Lung (tissue), 11 donors: ENCODE measurements at regions not wholly inside any gene's neighbourhood (a gene's known extent, or its start where the extent isn't known, plus 50 kb on each side); places are given as distances from the start of the nearest gene placed in this dataset.

Source experiments
- ATAC-seq: fragments of 200-7000 bp; cut with Tn5 transposase; one replicate; pipeline ENCODE4 v1.9.1; 2020; ENCODE audit warnings: moderate number of reproducible peaks; ENCODE audit not compliant: insufficient read depth, low FRiP score
- DNase-seq, 3 donors: peaks; one replicate each; pipeline ENCODE4 v3.0.0-alpha.2; 2013 to 2017
- H3K27ac ChIP-seq, 2 donors: one replicate each; pipeline ENCODE4 v1.5.1; 2013; ENCODE audit warnings: mild to moderate bottlenecking in 2 of 2, moderate library complexity in 2 of 2, control low read depth in 1 of 2, inconsistent platforms in 1 of 2, low read depth in 1 of 2, low read length in 1 of 2
- H3K27me3 ChIP-seq, 3 donors: one replicate each; pipeline ENCODE4 v1.5.1; 2013; ENCODE audit warnings: low read length in 2 of 3; ENCODE audit not compliant: control insufficient read depth in 3 of 3, insufficient read depth in 3 of 3
- H3K36me3 ChIP-seq, 4 donors: one replicate each; pipeline ENCODE4 v1.5.1; 2013; ENCODE audit warnings: low read length in 4 of 4, mild to moderate bottlenecking in 1 of 4, moderate library complexity in 1 of 4; ENCODE audit not compliant: control insufficient read depth in 4 of 4, insufficient read depth in 4 of 4
- H3K4me1 ChIP-seq, 5 donors: one replicate each; pipeline ENCODE4 v1.5.1; 2013; ENCODE audit warnings: low read length in 5 of 5, mild to moderate bottlenecking in 2 of 5, moderate library complexity in 1 of 5; ENCODE audit not compliant: control insufficient read depth in 5 of 5, insufficient read depth in 5 of 5
- H3K4me3 ChIP-seq: one replicate; pipeline ENCODE4 v1.5.1; 2013; ENCODE audit warnings: mild to moderate bottlenecking, control low read depth, moderate library complexity
- H3K9ac ChIP-seq, 2 donors: one replicate each; pipeline ENCODE4 v1.5.1; 2013; ENCODE audit warnings: low read length in 2 of 2, control low read depth in 1 of 2; ENCODE audit not compliant: insufficient read depth in 1 of 2
- H3K9me3 ChIP-seq, 4 donors: one replicate each; pipeline ENCODE4 v1.5.1; 2013; ENCODE audit warnings: low read length in 3 of 4, mild to moderate bottlenecking in 1 of 4, moderate library complexity in 1 of 4; ENCODE audit not compliant: control insufficient read depth in 4 of 4, insufficient read depth in 3 of 4
- WGBS, 2 donors: extraction: QIAGEN DNeasy Blood & Tissue Kit; methylation state at CpG; one replicate each; pipeline ENCODE4 v1.1.7; 2013; 5-methylcytosine and 5-hydroxymethylcytosine counted together
- TF ChIP-seq, protein P1 (sequence below): IDR thresholded peaks from 2 replicates; pipeline ENCODE4 v1.5.1; 2012; ENCODE audit warnings: mild to moderate bottlenecking; ENCODE audit errors: control extremely low read depth, extremely low read depth
- donor health status: control.
- donor health status: control.
- donor health status: Bipolar disorder and iron deficiency.
- donor health status: healthy.
- donor health status: DM: yes; HTN: yes; CAD: no.

DNA sequence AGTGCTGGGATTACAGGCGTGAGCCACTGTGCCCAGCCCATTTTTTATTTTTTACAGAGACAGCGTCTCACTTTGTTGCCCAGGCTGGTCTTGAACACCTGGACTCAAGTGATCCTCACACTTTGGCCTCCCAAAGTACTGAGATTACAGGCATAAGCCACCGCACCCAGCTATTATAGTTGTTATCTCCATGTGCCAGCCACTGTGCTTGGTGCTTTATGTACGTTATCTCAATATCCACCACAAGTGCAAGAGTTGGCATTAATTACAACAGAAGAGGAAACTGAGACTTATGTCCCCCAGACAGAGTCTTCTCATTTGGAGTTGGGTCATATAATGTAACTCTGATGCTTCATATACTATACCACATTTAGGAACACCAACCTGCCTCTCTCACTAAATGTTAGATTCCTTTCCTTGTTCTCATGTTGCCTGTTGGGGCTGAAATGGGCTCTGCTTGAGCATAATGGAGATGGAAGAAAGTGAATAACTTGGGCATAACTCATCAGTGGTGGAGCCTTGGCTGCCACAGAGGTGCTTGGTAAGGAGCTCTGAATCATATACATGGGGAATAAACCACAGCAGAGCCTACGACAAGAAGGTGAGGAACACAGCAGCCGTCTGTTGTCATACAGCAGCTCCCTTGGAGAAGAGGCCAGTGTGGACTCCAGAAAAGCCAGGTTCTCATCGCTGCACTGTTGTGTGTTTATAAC, 84.3 kb downstream of the SPRY1 start:
- Histone ChIP-seq H3K9ac (no peak overlapping the region), H3K27ac (no peak overlapping the region), H3K4me3 (no peak overlapping the region), H3K36me3 (no peaks in the 10 kb centered on the region), H3K27me3 (no peaks in the 10 kb centered on the region), H3K4me1 (peaks cover 0 to 15% (median 10%) of the 10 kb centered on the region in 5 donors), H3K9me3 (no peaks in the 10 kb centered on the region)
- TF ChIP-seq, protein P1, sequence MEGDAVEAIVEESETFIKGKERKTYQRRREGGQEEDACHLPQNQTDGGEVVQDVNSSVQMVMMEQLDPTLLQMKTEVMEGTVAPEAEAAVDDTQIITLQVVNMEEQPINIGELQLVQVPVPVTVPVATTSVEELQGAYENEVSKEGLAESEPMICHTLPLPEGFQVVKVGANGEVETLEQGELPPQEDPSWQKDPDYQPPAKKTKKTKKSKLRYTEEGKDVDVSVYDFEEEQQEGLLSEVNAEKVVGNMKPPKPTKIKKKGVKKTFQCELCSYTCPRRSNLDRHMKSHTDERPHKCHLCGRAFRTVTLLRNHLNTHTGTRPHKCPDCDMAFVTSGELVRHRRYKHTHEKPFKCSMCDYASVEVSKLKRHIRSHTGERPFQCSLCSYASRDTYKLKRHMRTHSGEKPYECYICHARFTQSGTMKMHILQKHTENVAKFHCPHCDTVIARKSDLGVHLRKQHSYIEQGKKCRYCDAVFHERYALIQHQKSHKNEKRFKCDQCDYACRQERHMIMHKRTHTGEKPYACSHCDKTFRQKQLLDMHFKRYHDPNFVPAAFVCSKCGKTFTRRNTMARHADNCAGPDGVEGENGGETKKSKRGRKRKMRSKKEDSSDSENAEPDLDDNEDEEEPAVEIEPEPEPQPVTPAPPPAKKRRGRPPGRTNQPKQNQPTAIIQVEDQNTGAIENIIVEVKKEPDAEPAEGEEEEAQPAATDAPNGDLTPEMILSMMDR, result no peak
- DNase-seq, result no peak
- WGBS, 2 donors, result 74 to 78% methylated on average over 7 of the region's 7 CpGs
- no peak for ATAC-seq

DNA sequence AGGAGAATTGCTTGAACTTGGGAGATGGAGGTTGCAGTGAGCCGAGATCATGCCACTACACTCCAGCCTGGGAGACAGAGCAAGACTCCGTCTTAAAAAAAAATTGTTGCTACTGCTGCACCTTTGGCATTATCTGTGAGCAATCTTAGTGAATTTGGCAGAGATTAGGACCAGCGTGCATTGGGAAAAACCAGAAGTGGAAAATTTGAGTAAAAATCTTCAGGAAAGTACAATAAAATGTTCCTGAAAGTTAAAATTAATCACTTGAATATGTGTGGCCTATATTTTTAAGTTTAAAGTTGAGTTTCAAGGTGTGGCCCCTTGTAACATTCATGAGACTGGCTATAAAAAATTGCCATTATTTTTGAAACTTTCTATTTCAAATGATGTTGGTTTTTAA, 85.1 kb downstream of the SPRY1 start:
- Histone ChIP-seq H3K27ac (no peak overlapping the region), H3K27me3 (no peaks in the 10 kb centered on the region), H3K4me3 (no peak overlapping the region), H3K9ac (no peak overlapping the region), H3K4me1 (peaks cover 0 to 15% (median 10%) of the 10 kb centered on the region in 5 donors), H3K9me3 (no peaks in the 10 kb centered on the region), H3K36me3 (no peaks in the 10 kb centered on the region)
- 81 to 95% methylated on average over 3 of the region's 3 CpGs for WGBS, 2 donors
- TF ChIP-seq, protein P1, result no peak
- ATAC-seq (no peak), DNase-seq (no peak)

DNA sequence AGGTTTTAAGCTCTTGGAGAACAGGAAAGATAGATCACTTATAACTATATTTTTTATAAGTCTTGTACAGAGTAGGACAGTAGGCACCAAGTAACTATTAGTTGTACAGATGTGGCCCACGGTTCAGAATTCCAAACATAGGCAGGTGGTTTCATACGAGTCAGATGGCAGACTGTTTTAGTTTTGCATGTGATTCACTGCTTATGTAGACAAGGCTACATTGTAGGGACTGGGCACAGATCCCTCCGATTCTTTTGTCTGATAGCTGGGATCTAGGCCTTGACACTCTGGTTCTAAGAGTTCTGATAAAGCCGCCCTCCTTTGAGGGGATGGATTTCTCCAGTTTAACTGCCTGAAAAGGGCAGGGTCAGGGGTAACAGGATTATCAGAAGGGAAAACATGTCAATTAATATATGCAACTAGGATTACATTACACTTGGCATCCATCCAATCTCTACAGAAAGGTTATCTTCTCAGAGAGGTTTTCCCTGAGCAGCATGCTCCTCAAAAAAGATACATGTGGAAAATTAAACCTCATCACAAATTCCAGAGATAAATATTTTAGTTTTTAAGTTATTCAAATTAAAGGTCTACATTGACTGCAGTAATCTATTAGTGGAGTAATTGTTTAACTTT, 87.8 kb downstream of the SPRY1 start:
- Histone ChIP-seq H3K4me3 (no peak overlapping the region), H3K4me1 (peaks cover 0 to 5% (median 3%) of the 10 kb centered on the region in 5 donors), H3K27me3 (no peaks in the 10 kb centered on the region), H3K9ac (no peak overlapping the region), H3K36me3 (no peaks in the 10 kb centered on the region), H3K9me3 (no peaks in the 10 kb centered on the region), H3K27ac (no peak overlapping the region)
- WGBS, 2 donors, result 83 to 94% methylated on average over 4 of the region's 4 CpGs
- TF ChIP-seq, protein P1, result no peak
- ATAC-seq (no peak), DNase-seq (no peak)
